Coronary artery (tissue), 2 donors: ENCODE measurements at regions not wholly inside any gene's neighbourhood (a gene's known extent, or its start where the extent isn't known, plus 50 kb on each side); places are given as distances from the start of the nearest gene placed in this dataset.

Experiments
- DNase-seq: peaks from one replicate; pipeline ENCODE4 v3.0.0-alpha.2; 2017; ENCODE audit warnings: low spot score
- H3K27ac ChIP-seq, 2 donors: fragments of 200-600 bp; sonication (generic); one replicate each; pipeline ENCODE4 v1.5.1; 2016 to 2019
- H3K4me3 ChIP-seq: fragments of 200-600 bp; sonication (generic); 2 replicates; pipeline ENCODE4 v1.5.1; 2016; ENCODE audit warnings: mild to moderate bottlenecking, moderate library complexity
- CTCF ChIP-seq: fragments of 200-600 bp; sonication (generic); IDR thresholded peaks from one replicate; pipeline ENCODE4 v1.5.1; 2019; ENCODE audit warnings: antibody characterized with exemption

GRCh38 chr17:77376795-77377709 is 236.3 kb downstream of the SEC14L1 start:
- DNase-seq, result no peak
- TF ChIP-seq CTCF, result no peak
- H3K27ac ChIP-seq, result peak overlapping the region; percentile 59 to 98
- no peak overlapping the region for H3K4me3 ChIP-seq

GRCh38 chr17:77377710-77378235 is 237.0 kb downstream of the SEC14L1 start:
- DNase-seq, result no peak
- Histone ChIP-seq H3K27ac (peak overlapping the region; percentile 48 to 98), H3K4me3 (no peak overlapping the region)
- no peak for TF ChIP-seq CTCF

- Histone ChIP-seq H3K27ac (peak overlapping the region in 1 of 2 donors; percentile 98), H3K4me3 (no peak overlapping the region)
- TF ChIP-seq CTCF, result no peak
- DNase-seq, result no peak
Observed at GRCh38 chr17:77378318-77379064, 237.7 kb downstream of the SEC14L1 start.

GRCh38 chr17:77379065-77379428 is 238.3 kb downstream of the SEC14L1 start:
- Histone ChIP-seq H3K27ac (peak overlapping the region; percentile 38 to 72), H3K4me3 (no peak overlapping the region)
- DNase-seq, result no peak
- TF ChIP-seq CTCF, result no peak

GRCh38 chr17:77379832-77380231 is 239.1 kb downstream of the SEC14L1 start:
- H3K4me3 ChIP-seq, result no peak overlapping the region
- TF ChIP-seq CTCF, result no peak
- peak overlapping the region; percentile 38 to 72 for H3K27ac ChIP-seq
- DNase-seq, result no peak

GRCh38 chr17:77380395-77381184 is 239.8 kb downstream of the SEC14L1 start:
- DNase-seq, result no peak
- TF ChIP-seq CTCF, result no peak
- H3K4me3 ChIP-seq, result no peak overlapping the region
- H3K27ac ChIP-seq, result peak overlapping the region in 1 of 2 donors; percentile 27
